Spinal cord (tissue), 9 donors: ENCODE measurements at regions not wholly inside any gene's neighbourhood (a gene's known extent, or its start where the extent isn't known, plus 50 kb on each side); places are given as distances from the start of the nearest gene placed in this dataset.
"Not testable (repeated sequence)": the region's sequence is repeated elsewhere in the genome, so short reads cannot be mapped to it uniquely, and the experiment has no call there.

Experiments
- DNase-seq, 6 donors: peaks; one replicate each; pipeline versions ENCODE4 v3.0.0 to v3.0.0-alpha.2; 2013 to 2015; ENCODE audit warnings: low spot score in 6 of 6, low read depth in 4 of 6
- H3K27ac ChIP-seq: one replicate; pipeline ENCODE4 v1.5.1; 2013; ENCODE audit warnings: low read depth, low read length, control low read depth
- H3K27me3 ChIP-seq: one replicate; pipeline ENCODE4 v1.6.1; 2013; ENCODE audit warnings: low read length; ENCODE audit not compliant: control insufficient read depth, insufficient read depth
- H3K36me3 ChIP-seq: one replicate; pipeline ENCODE4 v1.6.1; 2013; ENCODE audit warnings: low read length; ENCODE audit not compliant: control insufficient read depth, insufficient read depth
- H3K4me1 ChIP-seq: one replicate; pipeline ENCODE4 v1.6.1; 2013; ENCODE audit warnings: low read length; ENCODE audit not compliant: control insufficient read depth, insufficient read depth
- H3K4me3 ChIP-seq: one replicate; pipeline ENCODE4 v1.5.1; 2013; ENCODE audit warnings: low read depth, low read length, control low read depth
- H3K9me3 ChIP-seq: one replicate; pipeline ENCODE4 v1.6.1; 2013; ENCODE audit warnings: low read length; ENCODE audit not compliant: control insufficient read depth, insufficient read depth
- WGBS: methylation state at CpG from one replicate; pipeline ENCODE4 v1.1.5; 2013; ENCODE audit warnings: missing lambda C conversion rate; ENCODE audit not compliant: insufficient coverage; 5-methylcytosine and 5-hydroxymethylcytosine counted together
- donor health status: healthy.

GRCh38 chr22:47879346-47879745, 1116.9 kb downstream of the TBC1D22A start:
- H3K4me1 ChIP-seq = peaks cover 4% of the 10 kb centered on the region
- 70% methylated on average over 2 of the region's 2 CpGs for WGBS
- H3K4me3 ChIP-seq = no peak overlapping the region
- H3K27me3 ChIP-seq = no peaks in the 10 kb centered on the region
- no peaks in the 10 kb centered on the region for H3K36me3 ChIP-seq
- DNase-seq = no peak
- H3K27ac ChIP-seq = no peak overlapping the region
- H3K9me3 ChIP-seq = no peaks in the 10 kb centered on the region

DNA sequence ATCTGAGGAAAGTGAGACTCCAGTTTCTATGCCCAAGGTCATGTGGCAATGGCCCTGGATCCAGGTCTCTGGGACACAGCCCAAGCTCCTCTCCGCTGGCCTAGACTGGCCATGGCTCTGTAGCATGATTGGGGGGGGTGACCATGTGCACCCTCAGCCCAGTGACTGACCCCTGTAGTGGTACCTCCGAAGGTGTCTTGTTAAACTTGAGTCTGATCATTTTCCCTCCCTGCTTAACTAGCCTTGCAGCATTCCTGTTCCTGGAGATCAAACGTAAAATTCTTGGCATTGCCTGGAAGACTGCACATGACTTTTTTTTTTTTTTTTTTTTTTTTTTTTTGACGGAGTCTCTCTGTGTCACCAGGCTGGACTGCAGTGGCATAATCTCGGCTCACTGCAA, 1116.0 kb downstream of the TBC1D22A start:
- WGBS = 88% methylated on average over 3 of the region's 5 CpGs
- DNase-seq = no peak
- Histone ChIP-seq H3K27me3 (no peaks in the 10 kb centered on the region), H3K4me3 (no peak overlapping the region), H3K4me1 (peaks cover 4% of the 10 kb centered on the region), H3K36me3 (no peaks in the 10 kb centered on the region), H3K27ac (no peak overlapping the region), H3K9me3 (no peaks in the 10 kb centered on the region)

GRCh38 chr22:47872761-47873535, 1110.5 kb downstream of the TBC1D22A start:
- Histone ChIP-seq H3K36me3 (no peaks in the 10 kb centered on the region), H3K4me1 (no peaks in the 10 kb centered on the region), H3K27ac (no peak overlapping the region), H3K27me3 (no peaks in the 10 kb centered on the region), H3K4me3 (no peak overlapping the region), H3K9me3 (no peaks in the 10 kb centered on the region)
- no peak for DNase-seq
- 91% methylated on average over 19 of the region's 19 CpGs for WGBS

GRCh38 chr22:47865626-47866025, 1103.2 kb downstream of the TBC1D22A start:
- Histone ChIP-seq H3K4me3 (no peak overlapping the region), H3K27me3 (no peaks in the 10 kb centered on the region), H3K9me3 (peaks cover 1% of the 10 kb centered on the region), H3K4me1 (no peaks in the 10 kb centered on the region), H3K27ac (no peak overlapping the region), H3K36me3 (no peaks in the 10 kb centered on the region)
- WGBS = 92% methylated on average over 3 of the region's 3 CpGs
- no peak for DNase-seq

DNA sequence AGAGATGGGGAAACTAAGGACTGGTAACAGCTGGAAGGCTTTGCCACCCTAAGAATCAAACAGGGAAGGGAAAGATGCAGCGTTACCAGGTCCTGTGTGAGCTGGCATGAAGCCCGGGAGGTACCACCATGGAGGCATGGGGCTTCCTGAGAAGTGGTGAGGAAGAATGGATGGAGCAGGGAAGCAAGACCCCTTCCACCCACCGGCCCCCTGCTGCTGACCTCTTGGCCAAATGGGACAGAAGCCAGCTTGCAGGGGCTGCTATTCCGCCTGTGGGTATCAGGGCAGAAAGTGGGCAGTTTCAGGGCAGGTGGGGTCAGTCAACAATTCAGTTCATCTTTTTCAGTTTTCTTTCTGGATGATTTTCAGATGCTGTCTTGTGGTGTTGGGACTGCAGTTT, 1099.9 kb downstream of the TBC1D22A start:
- Histone ChIP-seq H3K27me3 (no peaks in the 10 kb centered on the region), H3K36me3 (no peaks in the 10 kb centered on the region), H3K4me3 (no peak overlapping the region), H3K9me3 (no peaks in the 10 kb centered on the region), H3K4me1 (no peaks in the 10 kb centered on the region), H3K27ac (no peak overlapping the region)
- 78% methylated on average over 4 of the region's 4 CpGs for WGBS
- no peak for DNase-seq

DNA sequence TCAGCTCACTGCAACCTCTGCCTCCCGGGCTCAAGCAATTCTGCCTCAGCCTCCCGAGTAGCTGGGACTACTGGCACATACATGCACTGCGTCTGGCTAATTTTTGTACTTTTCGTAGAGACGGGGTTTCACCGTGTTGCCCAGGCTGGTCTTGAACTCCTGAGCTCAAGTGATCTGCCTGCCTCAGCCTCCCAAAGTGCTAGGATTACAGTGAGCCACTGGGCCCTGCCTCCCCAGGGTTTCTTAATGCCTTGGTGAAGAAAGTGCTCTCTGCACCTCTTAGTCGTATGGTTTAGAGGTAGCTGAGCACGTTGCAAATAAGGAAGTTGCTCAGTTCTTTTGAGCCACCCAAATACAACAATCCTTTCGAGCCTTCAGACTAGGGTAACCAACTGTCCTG, 1098.5 kb downstream of the TBC1D22A start:
- DNase-seq, H3K4me3 ChIP-seq, H3K27ac ChIP-seq, H3K27me3 ChIP-seq, H3K36me3 ChIP-seq, H3K9me3 ChIP-seq, H3K4me1 ChIP-seq: not testable (repeated sequence)
- WGBS = 98% methylated on average over 8 of the region's 9 CpGs

GRCh38 chr22:47859881-47860525, 1097.6 kb downstream of the TBC1D22A start:
- no peaks in the 10 kb centered on the region for H3K9me3 ChIP-seq
- DNase-seq = no peak
- H3K36me3 ChIP-seq = no peaks in the 10 kb centered on the region
- no peaks in the 10 kb centered on the region for H3K27me3 ChIP-seq
- 88% methylated on average over 4 of the region's 7 CpGs for WGBS
- no peaks in the 10 kb centered on the region for H3K4me1 ChIP-seq
- no peak overlapping the region for H3K27ac ChIP-seq
- no peak overlapping the region for H3K4me3 ChIP-seq

- Histone ChIP-seq H3K9me3 (no peaks in the 10 kb centered on the region), H3K4me3 (no peak overlapping the region)
- no peak for DNase-seq
Measured at GRCh38 chr22:47858773-47859306, 1096.4 kb downstream of the TBC1D22A start.

DNA sequence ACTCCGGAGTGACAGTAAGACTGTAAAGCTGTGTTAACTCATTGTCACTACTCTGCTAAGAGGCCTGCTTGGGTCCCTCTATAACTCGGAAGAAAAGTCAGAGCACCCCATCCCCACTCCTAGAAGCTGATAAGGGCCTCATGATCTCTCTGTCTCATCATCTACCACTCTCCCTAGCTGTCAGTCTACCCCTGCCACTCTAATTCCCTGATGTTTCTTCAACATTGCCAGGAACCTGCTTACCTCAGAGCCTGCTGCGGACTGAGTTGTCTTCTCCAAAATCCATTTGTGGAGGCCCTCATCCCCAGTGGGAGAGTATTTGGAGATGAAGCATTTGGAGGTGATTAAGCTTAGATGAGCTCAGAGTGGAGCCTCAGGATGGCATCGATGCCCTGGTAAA, 1092.2 kb downstream of the TBC1D22A start:
- H3K9me3 ChIP-seq = no peaks in the 10 kb centered on the region
- H3K4me1 ChIP-seq = peaks cover 11% of the 10 kb centered on the region
- DNase-seq = no peak
- WGBS = 84% methylated on average over 3 of the region's 4 CpGs
- H3K27me3 ChIP-seq = no peaks in the 10 kb centered on the region
- H3K36me3 ChIP-seq = no peaks in the 10 kb centered on the region
- no peak overlapping the region for H3K27ac ChIP-seq
- H3K4me3 ChIP-seq = no peak overlapping the region

More at GRCh38 chr22:47858773-47859306, 1096.4 kb downstream of the TBC1D22A start:
- H3K36me3 ChIP-seq = no peaks in the 10 kb centered on the region
- no peaks in the 10 kb centered on the region for H3K4me1 ChIP-seq
- H3K27ac ChIP-seq = no peak overlapping the region
- no peaks in the 10 kb centered on the region for H3K27me3 ChIP-seq

DNA sequence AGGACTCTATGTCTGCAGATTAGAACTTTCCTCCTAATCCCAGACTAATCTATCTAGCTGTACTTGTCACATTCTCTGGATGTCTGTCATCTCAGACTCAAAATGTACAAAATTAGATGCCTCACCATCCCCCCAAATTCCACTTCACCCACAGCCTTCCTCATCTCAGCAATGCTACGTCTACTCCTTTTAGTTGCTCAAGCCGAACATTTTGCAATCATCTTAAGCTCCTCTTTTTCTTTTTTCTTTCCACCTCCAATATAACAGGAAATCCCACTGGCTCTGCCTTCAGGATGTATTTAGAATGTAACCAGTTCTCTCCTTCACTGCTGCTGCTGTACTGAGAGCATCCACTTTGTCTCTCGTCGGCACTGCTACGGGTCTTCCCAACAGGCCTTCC, 1091.8 kb downstream of the TBC1D22A start:
- 82% methylated on average over 2 of the region's 5 CpGs for WGBS
- no peaks in the 10 kb centered on the region for H3K9me3 ChIP-seq
- H3K4me3 ChIP-seq = no peak overlapping the region
- no peak overlapping the region for H3K27ac ChIP-seq
- no peaks in the 10 kb centered on the region for H3K27me3 ChIP-seq
- peaks cover 11% of the 10 kb centered on the region for H3K4me1 ChIP-seq
- no peak for DNase-seq
- no peaks in the 10 kb centered on the region for H3K36me3 ChIP-seq
